ENCODE measurements at regions not wholly inside any gene's neighbourhood (a gene's known extent, or its start where the extent isn't known, plus 50 kb on each side); places are given as distances from the start of the nearest gene placed in this dataset.

- POLR2A ChIA-PET: no interaction called here
- Mint-ChIP-seq H3K4me1 (peaks cover 5% of the 10 kb centered on the region), H3K4me3 (no peak overlapping the region), H3K27ac (no peak overlapping the region), H3K36me3 (no peaks in the 10 kb centered on the region), H3K9me3 (no peaks in the 10 kb centered on the region), H3K27me3 (ENCODE audit: low read depth) (no peaks in the 10 kb centered on the region; the same call in 1 of the 2 replicates)
- TF ChIP-seq CDX4 (CRISPR knock-in tag; IDR thresholded peaks at IDR 0.05; ENCODE audit: borderline replicate concordance): no peak
- no peak for TF ChIP-seq MXD4 (CRISPR knock-in tag; IDR thresholded peaks at IDR 0.05; ENCODE audit: borderline replicate concordance)
- no peak for TF ChIP-seq CTCF (IDR thresholded peaks at IDR 0.05)
- no peak for TF ChIP-seq ZNF423 (CRISPR knock-in tag; IDR thresholded peaks at IDR 0.05)
- no peak for TF ChIP-seq OVOL2 (CRISPR knock-in tag; IDR thresholded peaks at IDR 0.05; ENCODE audit: borderline replicate concordance)
- no peak for TF ChIP-seq GTF2I (CRISPR knock-in tag; conservative IDR thresholded peaks at IDR 0.05)
- TF ChIP-seq MYBL2 (CRISPR knock-in tag; IDR thresholded peaks at IDR 0.05): no peak
- no peak for TF ChIP-seq TCF7 (CRISPR knock-in tag; IDR thresholded peaks at IDR 0.05; ENCODE audit: low read depth)
- TF ChIP-seq ATF2 (CRISPR knock-in tag; IDR thresholded peaks at IDR 0.05; ENCODE audit: borderline replicate concordance, low read depth): no peak
- no peak for TF ChIP-seq IRF1 (CRISPR knock-in tag; IDR thresholded peaks at IDR 0.05)
- TF ChIP-seq ETV6 (CRISPR knock-in tag; IDR thresholded peaks at IDR 0.05): no peak
- TF ChIP-seq AR (CRISPR knock-in tag; IDR thresholded peaks at IDR 0.05): no peak
- no peak for TF ChIP-seq ERG (CRISPR knock-in tag; IDR thresholded peaks at IDR 0.05)
- TF ChIP-seq NFYB (CRISPR knock-in tag; conservative IDR thresholded peaks at IDR 0.05; ENCODE audit: low read depth): no peak
- no peak for TF ChIP-seq NFATC4 (CRISPR knock-in tag; IDR thresholded peaks at IDR 0.05)
- no peak for TF ChIP-seq IRF2 (CRISPR knock-in tag; IDR thresholded peaks at IDR 0.05; ENCODE audit: borderline replicate concordance, low read depth)
- no peak for TF ChIP-seq ELF4 (CRISPR knock-in tag; IDR thresholded peaks at IDR 0.05; ENCODE audit: low read depth)
- no peak for TF ChIP-seq KAT7 (CRISPR knock-in tag; IDR thresholded peaks at IDR 0.05; ENCODE audit: borderline replicate concordance)
- DNase-seq (ENCODE audit: low spot score) (no peak), ATAC-seq (no peak)
- CTCF ChIA-PET: interaction anchor here (10.6 kb wide), 1 partner anchor 26 kb away, joined by 129 read pairs; no protein-coding TSS in a partner anchor
Measured at GRCh38 chr7:130869918-130870317, 135.9 kb upstream of the KLF14 start.

All from WTC11 (cell line).